ENCODE measurements at regions not wholly inside any gene's neighbourhood (a gene's known extent, or its start where the extent isn't known, plus 50 kb on each side); places are given as distances from the start of the nearest gene placed in this dataset.
"Not testable (repeated sequence)": the region's sequence is repeated elsewhere in the genome, so short reads cannot be mapped to it uniquely, and the experiment has no call there.

DNA sequence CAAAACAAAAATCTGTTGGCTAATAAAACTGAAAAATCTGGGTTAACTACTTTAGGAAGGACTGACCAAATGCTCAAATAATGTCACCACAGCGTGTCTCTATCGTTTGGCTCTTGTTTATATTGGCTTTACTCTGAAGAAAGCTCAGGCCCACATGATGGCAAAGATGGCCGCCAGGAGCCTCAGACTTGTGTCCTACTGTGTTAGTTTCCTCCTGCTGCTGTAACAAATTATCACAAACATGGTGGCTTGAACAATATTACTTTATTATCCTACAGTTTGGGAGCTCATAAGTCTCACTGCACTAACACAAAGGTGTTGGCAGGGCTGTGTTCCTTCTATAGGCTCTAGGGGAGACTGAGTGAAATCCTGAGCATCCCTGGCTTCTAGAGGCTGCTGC is 303.0 kb downstream of the DAD1 start:
- no peak for DNase-seq

DNA sequence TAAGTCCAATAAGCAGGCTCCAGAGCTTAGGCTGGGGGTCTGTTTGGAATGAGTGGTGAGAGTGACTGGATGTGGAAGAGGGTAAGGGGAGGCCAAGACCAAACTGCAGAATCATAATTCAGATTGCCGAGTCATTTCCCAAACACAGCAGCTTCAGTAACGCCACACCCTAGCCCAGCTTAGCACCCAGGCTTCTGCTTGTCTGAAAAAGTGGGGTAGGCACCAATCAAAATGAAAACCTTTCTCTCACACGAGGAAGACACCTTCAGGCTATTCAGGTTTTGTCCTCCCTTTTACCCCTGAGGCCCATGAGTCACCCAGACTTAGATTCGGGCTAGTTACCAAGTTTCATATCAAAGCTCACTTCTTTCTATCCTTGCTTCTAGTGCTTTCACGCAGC is 306.1 kb downstream of the DAD1 start:
- no peak for DNase-seq

DNA sequence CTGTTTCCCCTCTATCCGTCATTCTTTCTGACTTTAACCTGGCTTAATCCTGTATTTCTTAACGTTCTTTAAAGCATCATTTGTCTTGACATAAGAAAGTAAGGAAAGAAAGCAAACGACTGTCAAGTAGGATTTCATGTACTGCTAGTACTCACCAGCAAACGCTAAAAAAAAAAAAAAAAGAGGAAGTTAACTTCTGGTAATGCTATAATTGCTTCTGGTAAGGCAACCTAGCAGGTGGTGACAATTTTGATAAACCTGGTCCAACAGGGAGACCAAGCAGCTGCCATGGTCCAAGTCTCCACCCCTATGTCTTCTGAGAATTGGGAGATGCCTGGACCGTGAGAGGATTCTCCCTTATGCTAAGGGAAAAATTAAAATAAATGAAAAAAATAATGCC is 306.6 kb downstream of the DAD1 start:
- DNase-seq = no peak

DNA sequence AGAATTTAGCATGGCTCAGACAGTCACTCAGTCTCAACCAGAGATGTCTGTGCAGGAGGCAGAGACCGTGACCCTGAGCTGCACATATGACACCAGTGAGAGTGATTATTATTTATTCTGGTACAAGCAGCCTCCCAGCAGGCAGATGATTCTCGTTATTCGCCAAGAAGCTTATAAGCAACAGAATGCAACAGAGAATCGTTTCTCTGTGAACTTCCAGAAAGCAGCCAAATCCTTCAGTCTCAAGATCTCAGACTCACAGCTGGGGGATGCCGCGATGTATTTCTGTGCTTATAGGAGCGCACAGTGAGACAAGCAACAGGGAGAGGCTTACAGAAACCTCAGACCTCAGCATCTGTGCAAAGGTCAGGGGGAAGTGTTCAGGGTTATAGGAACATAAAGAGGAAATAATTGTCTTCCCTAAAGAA is 307.6 kb downstream of the DAD1 start:
- not testable (repeated sequence) for DNase-seq

DNA sequence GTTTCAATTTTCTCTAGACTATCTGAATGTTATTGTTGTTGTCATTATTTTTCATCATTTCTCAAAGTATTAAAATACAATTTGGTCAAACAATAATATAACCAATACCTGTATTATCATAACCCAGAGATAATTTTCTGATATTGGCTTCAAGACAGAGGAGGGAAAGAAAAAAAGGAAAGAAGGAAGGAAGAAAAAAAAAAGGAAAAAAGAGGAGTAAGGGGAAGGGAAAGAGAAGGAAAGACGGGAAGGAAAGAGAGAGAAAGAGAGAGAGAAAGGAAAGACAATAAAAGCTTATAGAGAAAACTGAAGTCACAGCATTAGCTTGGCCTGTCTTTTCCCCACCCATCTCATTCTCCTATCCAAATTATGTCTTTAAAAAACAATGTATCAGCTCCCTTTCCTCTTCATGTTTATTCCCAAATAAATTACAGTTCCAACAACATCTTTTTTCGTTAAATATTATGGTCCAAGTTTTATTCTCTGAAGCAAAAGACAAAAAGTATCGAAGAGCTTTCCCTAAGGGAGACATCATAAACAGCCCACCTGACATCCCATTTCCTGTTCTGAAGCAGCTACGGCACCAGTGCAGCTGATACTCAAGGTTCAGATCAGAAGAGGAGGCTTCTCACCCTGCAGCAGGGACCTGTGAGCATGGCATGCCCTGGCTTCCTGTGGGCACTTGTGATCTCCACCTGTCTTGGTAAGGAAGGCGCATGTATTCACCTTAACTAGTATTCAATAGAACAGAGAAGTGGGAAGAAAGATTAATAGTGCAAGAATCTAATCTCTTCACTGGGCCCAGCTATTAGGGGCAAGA is 308.3 kb downstream of the DAD1 start:
- DNase-seq = no peak

- DNase-seq = no peak
Measured at GRCh38 chr14:22276913-22277816, 311.9 kb downstream of the DAD1 start.

DNA sequence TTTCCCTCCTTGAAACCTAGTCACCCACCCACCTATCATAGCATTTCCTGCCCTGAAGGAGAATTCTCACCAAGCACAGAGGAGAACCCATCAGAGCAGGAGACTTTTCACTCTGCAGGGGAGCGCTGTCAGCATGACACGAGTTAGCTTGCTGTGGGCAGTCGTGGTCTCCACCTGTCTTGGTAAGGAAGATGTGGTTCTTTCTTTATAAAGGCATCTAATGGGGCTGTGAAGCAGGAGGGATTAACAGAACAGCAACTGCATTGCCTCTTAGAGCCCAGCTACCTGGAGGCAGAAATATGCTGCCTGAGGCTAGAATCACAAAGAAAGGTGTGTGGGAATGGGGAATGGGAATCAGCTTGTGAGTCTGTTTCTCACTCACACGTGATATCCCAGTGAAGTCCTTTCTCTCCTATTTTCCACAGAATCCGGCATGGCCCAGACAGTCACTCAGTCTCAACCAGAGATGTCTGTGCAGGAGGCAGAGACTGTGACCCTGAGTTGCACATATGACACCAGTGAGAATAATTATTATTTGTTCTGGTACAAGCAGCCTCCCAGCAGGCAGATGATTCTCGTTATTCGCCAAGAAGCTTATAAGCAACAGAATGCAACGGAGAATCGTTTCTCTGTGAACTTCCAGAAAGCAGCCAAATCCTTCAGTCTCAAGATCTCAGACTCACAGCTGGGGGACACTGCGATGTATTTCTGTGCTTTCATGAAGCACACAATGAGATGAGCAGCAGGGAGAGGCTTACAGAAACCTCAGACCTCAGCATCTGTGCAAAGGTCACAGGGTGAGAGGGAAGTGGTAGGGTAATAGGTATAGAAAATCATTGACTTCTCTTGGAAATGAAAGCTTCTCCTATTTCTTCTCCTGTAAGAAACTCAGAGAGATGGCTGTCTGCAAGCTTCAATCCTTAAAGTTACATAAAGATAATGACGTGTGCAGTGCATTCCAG is 316.9 kb downstream of the DAD1 start:
- no peak for DNase-seq

DNA sequence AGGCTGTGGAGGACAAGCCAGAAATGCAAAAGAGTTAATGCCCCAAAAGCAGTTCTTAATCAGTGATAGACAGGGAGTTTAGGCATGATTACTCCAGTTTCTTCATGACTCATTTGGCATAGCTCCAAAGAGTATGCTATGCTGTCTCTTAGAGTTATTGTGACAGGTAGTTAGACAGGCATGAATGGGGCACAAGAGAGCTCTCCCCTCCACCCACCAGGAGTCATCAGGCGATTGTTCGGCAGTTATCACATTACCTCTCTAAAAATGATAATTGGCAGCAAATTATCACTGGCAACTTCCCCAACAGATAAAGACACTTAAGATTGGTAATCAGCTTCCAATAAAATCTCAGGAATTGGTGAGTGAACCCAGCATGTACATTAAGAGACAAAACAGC is 320.1 kb downstream of the DAD1 start:
- DNase-seq = no peak

DNA sequence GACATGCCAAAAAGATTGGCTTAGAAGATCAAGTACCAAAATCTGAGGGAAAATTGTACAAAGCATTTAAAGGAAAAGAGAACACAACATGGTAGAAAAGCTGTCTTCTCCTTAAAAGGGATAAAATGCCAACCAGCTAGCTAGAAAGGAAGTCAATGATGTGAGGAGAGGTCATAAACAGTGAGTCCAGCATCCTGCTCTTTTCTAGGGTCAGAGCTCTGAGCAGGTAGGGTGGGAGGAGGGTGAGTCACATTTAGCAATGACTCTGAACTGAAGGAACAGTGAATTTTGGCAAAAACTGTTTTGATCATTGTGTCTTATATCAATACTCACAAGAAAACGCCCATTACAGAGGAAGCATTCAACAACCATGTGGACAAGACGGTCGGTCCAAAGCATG is 322.3 kb downstream of the DAD1 start:
- no peak for DNase-seq

- DNase-seq = no peak
Measured at GRCh38 chr14:22266142-22266442, 322.9 kb downstream of the DAD1 start.

GRCh38 chr14:22265319-22266141 is 323.5 kb downstream of the DAD1 start:
- DNase-seq = no peak

DNA sequence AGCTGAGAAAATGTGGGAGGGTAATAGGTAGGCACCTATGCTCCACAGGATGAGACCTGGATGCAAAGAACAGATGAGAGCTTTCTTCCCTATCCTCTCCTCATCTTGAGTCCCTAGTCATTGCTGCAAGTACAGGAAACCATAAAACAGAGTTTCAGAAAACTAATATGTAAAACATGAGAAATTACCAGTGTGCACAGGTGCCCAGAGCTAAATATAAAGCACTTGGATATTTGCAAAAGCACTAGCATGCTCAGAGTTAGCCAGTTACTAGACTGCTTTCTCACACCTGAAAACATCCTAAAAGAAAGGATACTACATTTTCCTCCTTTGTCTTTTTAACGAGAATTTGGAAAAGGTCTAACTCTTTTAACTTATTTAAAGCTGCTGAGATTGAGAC is 324.3 kb downstream of the DAD1 start:
- DNase-seq = no peak

- no peak for DNase-seq
Measured at GRCh38 chr14:22263961-22264360, 325.1 kb downstream of the DAD1 start.

GRCh38 chr14:22262881-22263280 is 326.1 kb downstream of the DAD1 start:
- no peak for DNase-seq

GRCh38 chr14:22255017-22255950 is 333.7 kb downstream of the DAD1 start:
- no peak for DNase-seq

DNA sequence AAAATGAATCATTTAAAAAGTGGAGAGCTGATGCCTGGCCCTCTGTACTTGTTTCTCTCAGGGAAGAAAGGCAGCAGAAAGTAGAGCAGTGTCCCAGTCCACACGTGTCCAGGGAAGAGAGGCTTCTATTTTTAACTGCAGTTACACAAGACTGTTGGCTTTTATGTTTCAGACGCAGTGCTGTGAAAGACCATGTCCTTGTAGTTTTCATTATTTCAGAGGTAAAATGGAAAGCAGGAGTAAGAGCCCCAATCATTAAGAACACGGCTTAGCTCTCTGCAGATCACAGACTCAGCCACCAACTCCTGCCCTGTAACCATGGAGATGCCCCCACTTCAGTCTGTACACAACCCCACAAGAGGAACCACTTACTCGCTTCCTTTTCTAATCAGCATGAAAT is 336.3 kb downstream of the DAD1 start:
- DNase-seq = no peak

GRCh38 chr14:22251090-22251489 is 337.9 kb downstream of the DAD1 start:
- no peak for DNase-seq

DNA sequence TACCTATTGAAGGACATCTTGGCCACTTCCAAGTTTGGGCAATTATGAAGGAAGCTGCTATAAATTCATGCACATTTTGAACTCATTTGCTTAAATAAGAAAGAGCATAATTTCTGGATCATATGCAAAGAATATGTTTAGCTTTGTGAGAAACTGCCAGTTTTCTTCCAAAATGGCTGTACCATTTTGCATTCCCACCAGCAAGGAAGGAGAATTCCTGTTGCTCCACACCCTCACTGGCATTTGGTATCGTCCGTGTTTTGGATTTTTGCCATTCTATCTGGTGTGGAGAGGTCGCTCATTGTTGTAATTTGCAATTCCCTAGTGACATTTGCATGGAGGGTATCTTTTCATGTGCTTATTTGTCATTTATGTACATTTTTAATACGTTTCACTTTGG is 339.3 kb downstream of the DAD1 start:
- no peak for DNase-seq

DNA sequence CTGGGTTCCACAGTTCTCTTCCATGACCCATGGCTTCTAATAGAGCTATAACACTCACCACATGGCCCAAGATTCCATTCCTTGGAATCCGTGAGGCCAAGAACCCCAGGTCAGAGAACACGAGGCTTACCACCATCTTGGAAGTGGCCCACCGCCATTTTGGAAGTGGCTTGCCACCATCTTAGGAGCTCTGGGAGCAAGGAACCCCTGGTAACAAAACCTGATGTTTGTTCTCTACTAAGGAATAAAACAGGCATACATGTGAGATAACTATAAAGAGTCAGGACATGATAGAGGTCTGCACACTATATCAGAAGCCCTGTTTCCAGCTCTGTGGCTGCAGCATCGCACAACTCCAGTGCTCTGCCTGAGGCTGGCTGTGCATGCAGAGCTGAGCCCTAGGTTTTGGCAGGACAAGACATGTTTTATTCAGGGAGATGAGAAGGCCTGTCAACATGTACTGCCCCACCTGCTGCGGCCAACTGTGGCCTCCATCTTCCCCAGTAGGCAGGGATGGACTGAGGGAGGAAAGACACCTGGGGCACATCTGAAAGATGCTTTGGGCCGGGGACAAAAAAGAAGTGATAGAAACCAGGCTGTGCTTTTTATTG is 344.9 kb downstream of the DAD1 start:
- DNase-seq = no peak

GRCh38 chr14:22238320-22238719 is 350.7 kb downstream of the DAD1 start:
- not testable (repeated sequence) for DNase-seq

- DNase-seq = no peak
Measured at GRCh38 chr14:22233377-22233776, 355.6 kb downstream of the DAD1 start.
